DND-41 (cell line): ENCODE measurements at regions not wholly inside any gene's neighbourhood (a gene's known extent, or its start where the extent isn't known, plus 50 kb on each side); places are given as distances from the start of the nearest gene placed in this dataset.

Experiments
- ATAC-seq: fragments of 200-7000 bp; cut with Tn5 transposase; 3 replicates; pipeline ENCODE4 v1.9.1; 2021; ENCODE audit warnings: low read depth; ENCODE audit not compliant: insufficient read depth
- DNase-seq: peaks from one replicate; pipeline ENCODE4 v3.0.0-alpha.2; 2020
- H2AFZ ChIP-seq: 2 replicates; pipeline ENCODE4 v1.6.0; 2012; ENCODE audit warnings: low read depth, low read length
- H3K27ac ChIP-seq: 2 replicates; pipeline ENCODE4 v1.5.1; 2012; ENCODE audit warnings: low read length, inconsistent platforms
- H3K27me3 ChIP-seq: fragments of 200-600 bp; sonication (generic); 2 replicates; pipeline ENCODE4 v1.6.0; 2012; ENCODE audit warnings: low read length, mild to moderate bottlenecking, inconsistent platforms; ENCODE audit not compliant: insufficient read depth, poor library complexity
- H3K36me3 ChIP-seq: 2 replicates; pipeline ENCODE4 v1.5.1; 2012; ENCODE audit warnings: low read length, inconsistent platforms; ENCODE audit not compliant: insufficient read depth
- H3K4me1 ChIP-seq: 2 replicates; pipeline ENCODE4 v1.5.1; 2012; ENCODE audit warnings: mild to moderate bottlenecking, low read length; ENCODE audit not compliant: insufficient read depth
- H3K4me2 ChIP-seq: 2 replicates; pipeline ENCODE4 v1.6.0; 2012; ENCODE audit warnings: mild to moderate bottlenecking, moderate library complexity, low read length, inconsistent platforms; ENCODE audit not compliant: insufficient read depth
- H3K4me3 ChIP-seq, 2 experiments: fragments of 200-600 bp in 1 of 2; shearing (Covaris generic) in 1 of 2; 2 replicates each; pipeline ENCODE4 v1.5.1; 2012 to 2016; ENCODE audit warnings: inconsistent platforms in 2 of 2, low read length in 2 of 2, mild to moderate bottlenecking in 2 of 2, low read depth in 1 of 2, moderate library complexity in 1 of 2
- H3K79me2 ChIP-seq: 2 replicates; pipeline ENCODE4 v1.6.0; 2012; ENCODE audit warnings: low read length, inconsistent platforms; ENCODE audit not compliant: insufficient read depth
- H3K9ac ChIP-seq: 2 replicates; pipeline ENCODE4 v1.6.0; 2012; ENCODE audit warnings: low read depth, mild to moderate bottlenecking, inconsistent platforms, low read length, moderate library complexity
- H3K9me3 ChIP-seq: 2 replicates; pipeline ENCODE4 v1.5.1; 2012; ENCODE audit warnings: low read length, moderate library complexity, mild to moderate bottlenecking, inconsistent platforms; ENCODE audit not compliant: insufficient read depth, severe bottlenecking
- H4K20me1 ChIP-seq: 2 replicates; pipeline ENCODE4 v1.6.0; 2012; ENCODE audit warnings: low read length; ENCODE audit not compliant: insufficient read depth
- CTCF ChIP-seq: IDR thresholded peaks from 2 replicates; pipeline ENCODE4 v1.5.1; 2012; ENCODE audit warnings: borderline replicate concordance, low read length, moderate library complexity, mild to moderate bottlenecking; ENCODE audit not compliant: poor library complexity, severe bottlenecking; ENCODE audit errors: extremely low read depth
- EZH2 ChIP-seq: IDR thresholded peaks from 3 replicates; pipeline ENCODE4 v1.6.1; 2012; ENCODE audit warnings: borderline replicate concordance, low read depth, mild to moderate bottlenecking, moderate library complexity, low read length, inconsistent platforms; ENCODE audit not compliant: severe bottlenecking

- no peak for DNase-seq
- no peak overlapping the region for H2AFZ ChIP-seq
- no peak for ATAC-seq
- no peaks in the 10 kb centered on the region for H3K9me3 ChIP-seq
- H3K4me2 ChIP-seq, result no peak overlapping the region
- TF ChIP-seq EZH2, result no peak
- no peak for TF ChIP-seq CTCF
- no peak overlapping the region for H3K27ac ChIP-seq
- H3K36me3 ChIP-seq, result no peaks in the 10 kb centered on the region
- H4K20me1 ChIP-seq, result no peaks in the 10 kb centered on the region
- no peaks in the 10 kb centered on the region for H3K79me2 ChIP-seq
- H3K4me1 ChIP-seq, result no peaks in the 10 kb centered on the region
- H3K4me3 ChIP-seq, result no peak overlapping the region
- H3K27me3 ChIP-seq, result no peaks in the 10 kb centered on the region
- no peak overlapping the region for H3K9ac ChIP-seq
Observed at GRCh38 chr16:54585094-54585997, 298.8 kb upstream of the IRX3 start.

GRCh38 chr16:54584121-54584520 lies 297.5 kb upstream of the IRX3 start:
- no peak overlapping the region for H2AFZ ChIP-seq
- no peak overlapping the region for H3K4me3 ChIP-seq
- H3K27ac ChIP-seq, result no peak overlapping the region
- DNase-seq (no peak), ATAC-seq (no peak)
- no peaks in the 10 kb centered on the region for H3K4me1 ChIP-seq
- H3K79me2 ChIP-seq, result no peaks in the 10 kb centered on the region
- no peak overlapping the region for H3K4me2 ChIP-seq
- no peaks in the 10 kb centered on the region for H4K20me1 ChIP-seq
- H3K36me3 ChIP-seq, result no peaks in the 10 kb centered on the region
- no peaks in the 10 kb centered on the region for H3K27me3 ChIP-seq
- TF ChIP-seq CTCF, result no peak
- no peak for TF ChIP-seq EZH2
- H3K9ac ChIP-seq, result no peak overlapping the region
- H3K9me3 ChIP-seq, result no peaks in the 10 kb centered on the region

GRCh38 chr16:54582631-54583250 lies 296.2 kb upstream of the IRX3 start:
- Histone ChIP-seq H3K4me1 (no peaks in the 10 kb centered on the region), H3K4me2 (no peak overlapping the region), H3K27me3 (no peaks in the 10 kb centered on the region), H3K79me2 (no peaks in the 10 kb centered on the region), H3K27ac (no peak overlapping the region), H2AFZ (no peak overlapping the region), H4K20me1 (no peaks in the 10 kb centered on the region), H3K9me3 (no peaks in the 10 kb centered on the region), H3K36me3 (no peaks in the 10 kb centered on the region), H3K9ac (no peak overlapping the region), H3K4me3 (no peak overlapping the region)
- DNase-seq, result no peak
- ATAC-seq, result no peak
- TF ChIP-seq CTCF (no peak), EZH2 (no peak)
